ENCODE measurements at regions not wholly inside any gene's neighbourhood (a gene's known extent, or its start where the extent isn't known, plus 50 kb on each side); places are given as distances from the start of the nearest gene placed in this dataset.
"Not testable (repeated sequence)": the region's sequence is repeated elsewhere in the genome, so short reads cannot be mapped to it uniquely, and the experiment has no call there.

GRCh38 chr6:9710574-9710973 lies 704.3 kb downstream of the TFAP2A start:
- DNase-seq (ENCODE audit: low read depth, low spot score), result no peak

GRCh38 chr6:9708600-9708999 lies 706.3 kb downstream of the TFAP2A start:
- DNase-seq (ENCODE audit: low read depth, low spot score), result no peak

GRCh38 chr6:9704989-9705388 lies 709.9 kb downstream of the TFAP2A start:
- DNase-seq (ENCODE audit: low read depth, low spot score), result no peak

- DNase-seq (ENCODE audit: low read depth, low spot score), result no peak
Measured at GRCh38 chr6:9702914-9703313, 712.0 kb downstream of the TFAP2A start.

- no peak for DNase-seq (ENCODE audit: low read depth, low spot score)
Measured at GRCh38 chr6:9699888-9700287, 715.0 kb downstream of the TFAP2A start.

GRCh38 chr6:9697263-9697931 lies 717.5 kb downstream of the TFAP2A start:
- no peak for DNase-seq (ENCODE audit: low read depth, low spot score)

- no peak for DNase-seq (ENCODE audit: low read depth, low spot score)
Measured at GRCh38 chr6:9690388-9690787, 724.5 kb downstream of the TFAP2A start.

- not testable (repeated sequence) for DNase-seq (ENCODE audit: low read depth, low spot score)
Measured at GRCh38 chr6:9680727-9681126, 734.1 kb downstream of the TFAP2A start.

GRCh38 chr6:9675122-9675521 lies 739.8 kb downstream of the TFAP2A start:
- DNase-seq (ENCODE audit: low read depth, low spot score), result no peak

GRCh38 chr6:9659848-9660247 lies 755.0 kb downstream of the TFAP2A start:
- no peak for DNase-seq (ENCODE audit: low read depth, low spot score)

- no peak for DNase-seq (ENCODE audit: low read depth, low spot score)
Measured at GRCh38 chr6:9657994-9658393, 756.9 kb downstream of the TFAP2A start.

GRCh38 chr6:9647599-9647998 lies 767.3 kb downstream of the TFAP2A start:
- DNase-seq (ENCODE audit: low read depth, low spot score), result no peak

GRCh38 chr6:9647071-9647445 lies 767.8 kb downstream of the TFAP2A start:
- DNase-seq (ENCODE audit: low read depth, low spot score), result no peak

GRCh38 chr6:9646342-9647070 lies 768.4 kb downstream of the TFAP2A start:
- DNase-seq (ENCODE audit: low read depth, low spot score), result no peak

GRCh38 chr6:9638861-9639260 lies 776.0 kb downstream of the TFAP2A start:
- DNase-seq (ENCODE audit: low read depth, low spot score), result no peak

- no peak for DNase-seq (ENCODE audit: low read depth, low spot score)
Measured at GRCh38 chr6:9634776-9635175, 780.1 kb downstream of the TFAP2A start.

GRCh38 chr6:9632026-9632425 lies 782.8 kb downstream of the TFAP2A start:
- no peak for DNase-seq (ENCODE audit: low read depth, low spot score)

- no peak for DNase-seq (ENCODE audit: low read depth, low spot score)
Measured at GRCh38 chr6:9628819-9629218, 786.1 kb downstream of the TFAP2A start.

GRCh38 chr6:9627916-9628315 lies 787.0 kb downstream of the TFAP2A start:
- no peak for DNase-seq (ENCODE audit: low read depth, low spot score)

- DNase-seq (ENCODE audit: low read depth, low spot score), result no peak
Measured at GRCh38 chr6:9623985-9624384, 790.9 kb downstream of the TFAP2A start.

- DNase-seq (ENCODE audit: low read depth, low spot score), result no peak
Measured at GRCh38 chr6:9623228-9623832, 791.5 kb downstream of the TFAP2A start.

- DNase-seq (ENCODE audit: low read depth, low spot score), result no peak
Measured at GRCh38 chr6:9621276-9621675, 793.6 kb downstream of the TFAP2A start.

- DNase-seq (ENCODE audit: low read depth, low spot score), result no peak
Measured at GRCh38 chr6:9620687-9621086, 794.2 kb downstream of the TFAP2A start.
